ENCODE measurements at regions not wholly inside any gene's neighbourhood (a gene's known extent, or its start where the extent isn't known, plus 50 kb on each side); places are given as distances from the start of the nearest gene placed in this dataset.

DNA sequence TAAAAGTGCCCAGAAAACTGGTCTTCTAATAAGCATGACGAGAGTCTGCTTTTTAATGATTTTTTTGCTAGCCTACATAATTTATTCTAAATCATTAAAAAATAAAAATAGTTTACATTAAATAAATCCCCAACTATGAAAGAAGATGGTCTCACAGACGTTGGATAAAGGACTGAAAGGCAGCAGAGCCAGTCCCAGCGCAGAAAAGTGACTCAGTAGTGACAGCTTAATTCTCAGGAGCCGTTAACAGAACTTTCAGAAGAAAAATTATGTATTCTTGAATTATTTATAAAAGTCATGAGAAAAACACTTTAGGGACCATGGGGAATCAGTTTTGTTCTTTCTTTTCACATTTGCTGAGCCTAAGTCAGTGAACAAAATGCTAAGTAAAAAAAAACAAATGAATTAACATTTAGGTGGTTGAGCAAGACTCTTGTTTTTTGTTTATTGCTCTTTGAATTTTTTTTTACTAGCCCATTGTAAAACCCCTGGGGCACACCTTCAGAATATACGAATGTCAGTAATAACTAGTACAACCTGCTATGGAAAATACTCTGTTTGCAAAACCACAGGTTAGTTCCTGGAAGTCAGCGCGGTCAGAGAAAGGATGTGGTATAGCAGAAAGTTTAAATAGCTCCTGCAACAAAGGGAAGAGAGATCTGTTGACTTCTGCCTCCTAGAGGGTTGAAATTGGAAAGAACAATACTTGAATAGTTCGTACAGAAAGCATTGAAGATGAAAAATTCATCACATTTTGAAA, 50.4 kb upstream of the CCDC160 start:
- Histone ChIP-seq H3K4me3 (replicated peaks; ENCODE audit: insufficient read depth, low read length) (no peak overlapping the region), H3K27me3 (ENCODE audit: insufficient read depth, poor library complexity, severe bottlenecking) (peaks cover 6% of the 10 kb centered on the region), H3K27ac (replicated peaks) (no peak overlapping the region)
- peak in 1 of 2 experiments; percentile 23 for DNase-seq (ENCODE audit: low read depth in 1 of 2, low spot score in 1 of 2)
- TF ChIP-seq, protein P1, sequence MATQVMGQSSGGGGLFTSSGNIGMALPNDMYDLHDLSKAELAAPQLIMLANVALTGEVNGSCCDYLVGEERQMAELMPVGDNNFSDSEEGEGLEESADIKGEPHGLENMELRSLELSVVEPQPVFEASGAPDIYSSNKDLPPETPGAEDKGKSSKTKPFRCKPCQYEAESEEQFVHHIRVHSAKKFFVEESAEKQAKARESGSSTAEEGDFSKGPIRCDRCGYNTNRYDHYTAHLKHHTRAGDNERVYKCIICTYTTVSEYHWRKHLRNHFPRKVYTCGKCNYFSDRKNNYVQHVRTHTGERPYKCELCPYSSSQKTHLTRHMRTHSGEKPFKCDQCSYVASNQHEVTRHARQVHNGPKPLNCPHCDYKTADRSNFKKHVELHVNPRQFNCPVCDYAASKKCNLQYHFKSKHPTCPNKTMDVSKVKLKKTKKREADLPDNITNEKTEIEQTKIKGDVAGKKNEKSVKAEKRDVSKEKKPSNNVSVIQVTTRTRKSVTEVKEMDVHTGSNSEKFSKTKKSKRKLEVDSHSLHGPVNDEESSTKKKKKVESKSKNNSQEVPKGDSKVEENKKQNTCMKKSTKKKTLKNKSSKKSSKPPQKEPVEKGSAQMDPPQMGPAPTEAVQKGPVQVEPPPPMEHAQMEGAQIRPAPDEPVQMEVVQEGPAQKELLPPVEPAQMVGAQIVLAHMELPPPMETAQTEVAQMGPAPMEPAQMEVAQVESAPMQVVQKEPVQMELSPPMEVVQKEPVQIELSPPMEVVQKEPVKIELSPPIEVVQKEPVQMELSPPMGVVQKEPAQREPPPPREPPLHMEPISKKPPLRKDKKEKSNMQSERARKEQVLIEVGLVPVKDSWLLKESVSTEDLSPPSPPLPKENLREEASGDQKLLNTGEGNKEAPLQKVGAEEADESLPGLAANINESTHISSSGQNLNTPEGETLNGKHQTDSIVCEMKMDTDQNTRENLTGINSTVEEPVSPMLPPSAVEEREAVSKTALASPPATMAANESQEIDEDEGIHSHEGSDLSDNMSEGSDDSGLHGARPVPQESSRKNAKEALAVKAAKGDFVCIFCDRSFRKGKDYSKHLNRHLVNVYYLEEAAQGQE (IDR thresholded peaks at IDR 0.05; ENCODE audit: insufficient replicate concordance, low read depth) = no peak
- TF ChIP-seq POLR2AphosphoS5 (IDR thresholded peaks at IDR 0.05; ENCODE audit: low read depth) (no peak), SPI1 (IDR thresholded peaks at IDR 0.05; ENCODE audit: borderline replicate concordance, low read depth) (no peak)
- TF ChIP-seq, protein P2, sequence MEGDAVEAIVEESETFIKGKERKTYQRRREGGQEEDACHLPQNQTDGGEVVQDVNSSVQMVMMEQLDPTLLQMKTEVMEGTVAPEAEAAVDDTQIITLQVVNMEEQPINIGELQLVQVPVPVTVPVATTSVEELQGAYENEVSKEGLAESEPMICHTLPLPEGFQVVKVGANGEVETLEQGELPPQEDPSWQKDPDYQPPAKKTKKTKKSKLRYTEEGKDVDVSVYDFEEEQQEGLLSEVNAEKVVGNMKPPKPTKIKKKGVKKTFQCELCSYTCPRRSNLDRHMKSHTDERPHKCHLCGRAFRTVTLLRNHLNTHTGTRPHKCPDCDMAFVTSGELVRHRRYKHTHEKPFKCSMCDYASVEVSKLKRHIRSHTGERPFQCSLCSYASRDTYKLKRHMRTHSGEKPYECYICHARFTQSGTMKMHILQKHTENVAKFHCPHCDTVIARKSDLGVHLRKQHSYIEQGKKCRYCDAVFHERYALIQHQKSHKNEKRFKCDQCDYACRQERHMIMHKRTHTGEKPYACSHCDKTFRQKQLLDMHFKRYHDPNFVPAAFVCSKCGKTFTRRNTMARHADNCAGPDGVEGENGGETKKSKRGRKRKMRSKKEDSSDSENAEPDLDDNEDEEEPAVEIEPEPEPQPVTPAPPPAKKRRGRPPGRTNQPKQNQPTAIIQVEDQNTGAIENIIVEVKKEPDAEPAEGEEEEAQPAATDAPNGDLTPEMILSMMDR (IDR thresholded peaks at IDR 0.05; ENCODE audit: insufficient read depth, low read length) = no peak

Measured in HL-60 (cell line).